Caco-2 (cell line): ENCODE measurements at regions not wholly inside any gene's neighbourhood (a gene's known extent, or its start where the extent isn't known, plus 50 kb on each side); places are given as distances from the start of the nearest gene placed in this dataset.

ENCODE experiments used
- BruUV-seq: library from RNA; stranded (reverse); fragments of 400-500 nt; replicated peaks from 2 replicates; lab custom pipeline; 2021; lab: Mats Ljungman, UMichigan
- CTCF ChIA-PET: fragments of 300-600 bp; sonication (Branson Sonifier 250); formaldehyde crosslinking; loops from one replicate; lab custom pipeline; 2022; ENCODE audit warnings: antibody characterized with exemption; lab: Charles Lee
- POLR2A ChIA-PET: fragments of 300-600 bp; sonication (Branson Sonifier 250); formaldehyde crosslinking; loops from one replicate; lab custom pipeline; 2022; ENCODE audit warnings: antibody characterized with exemption; lab: Charles Lee
- DNase-seq, 2 experiments: peaks; one replicate each; pipeline versions ENCODE4 v3.0.0 to v3.0.0-alpha.2; 2020 to 2022
- H3K27me3 ChIP-seq: replicated peaks from 2 replicates; pipeline ENCODE4 v1.6.0; 2011; ENCODE audit warnings: low read length; ENCODE audit not compliant: control insufficient read depth, insufficient read depth
- H3K36me3 ChIP-seq: 2 replicates; pipeline ENCODE4 v1.5.1; 2011; ENCODE audit warnings: low read length; ENCODE audit not compliant: control insufficient read depth, insufficient read depth
- H3K4me1 ChIP-seq: fragments of 250-450 bp; sonication (Bioruptor Pico); 2 replicates; pipeline ENCODE4 v1.5.1; 2020; ENCODE audit warnings: mild to moderate bottlenecking
- H3K4me3 ChIP-seq: 2 replicates; pipeline ENCODE4 v1.5.1; 2011; ENCODE audit warnings: low read depth, mild to moderate bottlenecking, control low read depth, low read length
- H3K9me3 ChIP-seq: fragments of 250-450 bp; sonication (Bioruptor Pico); 2 replicates; pipeline ENCODE4 v1.5.1; 2020; ENCODE audit warnings: mild to moderate bottlenecking, moderate library complexity
- H3K27ac Mint-ChIP-seq: one replicate; pipeline ENCODE4 v1.8.0; 2022; ENCODE audit warnings: mixed read lengths; ENCODE audit not compliant: unreplicated experiment
- H3K27me3 Mint-ChIP-seq: one replicate; pipeline ENCODE4 v1.8.0; 2022; ENCODE audit warnings: mixed read lengths; ENCODE audit not compliant: insufficient read depth, unreplicated experiment
- H3K36me3 Mint-ChIP-seq: one replicate; pipeline ENCODE4 v1.8.0; 2022; ENCODE audit warnings: mild to moderate bottlenecking, mixed read lengths; ENCODE audit not compliant: insufficient read depth, unreplicated experiment
- H3K4me1 Mint-ChIP-seq: one replicate; pipeline ENCODE4 v1.8.0; 2022; ENCODE audit warnings: low read depth, mixed read lengths; ENCODE audit not compliant: unreplicated experiment
- H3K4me3 Mint-ChIP-seq: one replicate; pipeline ENCODE4 v1.8.0; 2022; ENCODE audit warnings: mild to moderate bottlenecking, moderate library complexity, mixed read lengths; ENCODE audit not compliant: unreplicated experiment
- H3K9me3 Mint-ChIP-seq: one replicate; pipeline ENCODE4 v1.8.0; 2022; ENCODE audit warnings: mixed read lengths; ENCODE audit not compliant: unreplicated experiment
- CTCF ChIP-seq, 2 experiments: fragments of 200-600 bp in 1 of 2; IDR thresholded peaks; 1 replicate in 1 of 2; 2 replicates in 1 of 2; pipeline versions ENCODE4 v1.5.1 to v1.8.0; 2011 to 2022; ENCODE audit warnings: antibody characterized with exemption in 1 of 2, control low read depth in 1 of 2, inconsistent platforms in 1 of 2, low read depth in 1 of 2, low read length in 1 of 2, mild to moderate bottlenecking in 1 of 2, moderate library complexity in 1 of 2; ENCODE audit not compliant: insufficient read depth in 1 of 2, severe bottlenecking in 1 of 2, unreplicated experiment in 1 of 2
- intact Hi-C: fragments of 100-400 bp; cut with micrococcal nuclease; formaldehyde crosslinking; loops from one replicate; pipeline ENCODE4 v1.10.0; 2022; ENCODE audit not compliant: unreplicated experiment

- Mint-ChIP-seq H3K27ac (no peak overlapping the region), H3K36me3 (no peaks in the 10 kb centered on the region), H3K27me3 (no peaks in the 10 kb centered on the region), H3K4me1 (no peaks in the 10 kb centered on the region), H3K9me3 (peaks cover 1% of the 10 kb centered on the region), H3K4me3 (no peak overlapping the region)
- Histone ChIP-seq H3K4me3 (no peak overlapping the region), H3K9me3 (no peaks in the 10 kb centered on the region), H3K4me1 (peaks cover 3% of the 10 kb centered on the region), H3K36me3 (no peaks in the 10 kb centered on the region), H3K27me3 (no peaks in the 10 kb centered on the region)
- CTCF ChIA-PET, result interaction anchor here (0.6 kb wide), 1 partner anchor 200 kb away, joined by 3 read pairs; no protein-coding TSS in a partner anchor
- TF ChIP-seq CTCF (IDR thresholded peaks at IDR 0.05; ENCODE audit: insufficient read depth in 1 of 2, low read depth in 1 of 2, low read length in 1 of 2, severe bottlenecking in 1 of 2, unreplicated experiment in 1 of 2), result no peak
- no peak for DNase-seq
- intact Hi-C loops, result no loop called here
- POLR2A ChIA-PET, result interaction anchor here (0.6 kb wide), 1 partner anchor 160 kb away, joined by 3 read pairs; no protein-coding TSS in a partner anchor
- no TSS peak for BruUV-seq
Observed at GRCh38 chr7:17583786-17584185, 285.3 kb downstream of the AHR start.

GRCh38 chr7:17584822-17585221, 286.4 kb downstream of the AHR start:
- H3K36me3 ChIP-seq, result no peaks in the 10 kb centered on the region
- no peaks in the 10 kb centered on the region for H3K4me1 Mint-ChIP-seq
- ChIA-PET POLR2A (no interaction called here), CTCF (no interaction called here)
- no peaks in the 10 kb centered on the region for H3K27me3 Mint-ChIP-seq
- H3K4me3 Mint-ChIP-seq, result no peak overlapping the region
- H3K9me3 Mint-ChIP-seq, result no peaks in the 10 kb centered on the region
- intact Hi-C loops, result no loop called here
- H3K36me3 Mint-ChIP-seq, result no peaks in the 10 kb centered on the region
- H3K27me3 ChIP-seq, result no peaks in the 10 kb centered on the region
- H3K27ac Mint-ChIP-seq, result no peak overlapping the region
- no peak for DNase-seq
- H3K4me3 ChIP-seq, result no peak overlapping the region
- H3K4me1 ChIP-seq, result peaks cover 7% of the 10 kb centered on the region
- TF ChIP-seq CTCF (IDR thresholded peaks at IDR 0.05; ENCODE audit: insufficient read depth in 1 of 2, low read depth in 1 of 2, low read length in 1 of 2, severe bottlenecking in 1 of 2, unreplicated experiment in 1 of 2), result no peak
- BruUV-seq, result no TSS peak
- no peaks in the 10 kb centered on the region for H3K9me3 ChIP-seq

- no peaks in the 10 kb centered on the region for H3K27me3 Mint-ChIP-seq
Observed at GRCh38 chr7:17586711-17587110, 288.3 kb downstream of the AHR start.

More at GRCh38 chr7:17586711-17587110, 288.3 kb downstream of the AHR start:
- Histone ChIP-seq H3K4me1 (peaks cover 7% of the 10 kb centered on the region), H3K36me3 (no peaks in the 10 kb centered on the region), H3K4me3 (no peak overlapping the region), H3K27me3 (no peaks in the 10 kb centered on the region), H3K9me3 (no peaks in the 10 kb centered on the region)
- H3K27ac Mint-ChIP-seq, result no peak overlapping the region
- no peak for TF ChIP-seq CTCF (IDR thresholded peaks at IDR 0.05; ENCODE audit: insufficient read depth in 1 of 2, low read depth in 1 of 2, low read length in 1 of 2, severe bottlenecking in 1 of 2, unreplicated experiment in 1 of 2)
- CTCF ChIA-PET, result no interaction called here
- no peak overlapping the region for H3K4me3 Mint-ChIP-seq
- POLR2A ChIA-PET, result no interaction called here
- intact Hi-C loops, result no loop called here
- no TSS peak for BruUV-seq
- H3K9me3 Mint-ChIP-seq, result no peaks in the 10 kb centered on the region
- no peaks in the 10 kb centered on the region for H3K36me3 Mint-ChIP-seq
- DNase-seq, result no peak
- H3K4me1 Mint-ChIP-seq, result no peaks in the 10 kb centered on the region
